GM18508 (cell line): ENCODE measurements at regions not wholly inside any gene's neighbourhood (a gene's known extent, or its start where the extent isn't known, plus 50 kb on each side); places are given as distances from the start of the nearest gene placed in this dataset.
"Not testable (repeated sequence)": the region's sequence is repeated elsewhere in the genome, so short reads cannot be mapped to it uniquely, and the experiment has no call there.

Experiments used
- ATAC-seq: cut with Tn5 transposase; IDR thresholded peaks from one replicate; pipeline ENCODE4 v1.9.1; 2021; ENCODE audit warnings: moderate number of reproducible peaks; ENCODE audit not compliant: insufficient read depth, unreplicated experiment

- ATAC-seq: no peak
These were observed 590.4 kb upstream of the SEMA6A start for GRCh38 chr5:117165068-117165467.

- no peak for ATAC-seq
These were observed 587.2 kb upstream of the SEMA6A start for GRCh38 chr5:117161718-117162335.

GRCh38 chr5:117160391-117160790 lies 585.8 kb upstream of the SEMA6A start:
- ATAC-seq: no peak

GRCh38 chr5:117149312-117149711 lies 574.7 kb upstream of the SEMA6A start:
- no peak for ATAC-seq

- no peak for ATAC-seq
These were observed 569.5 kb upstream of the SEMA6A start for GRCh38 chr5:117144086-117144485.

- ATAC-seq: no peak
These were observed 568.8 kb upstream of the SEMA6A start for GRCh38 chr5:117143406-117143805.

- ATAC-seq: no peak
These were observed 563.9 kb upstream of the SEMA6A start for GRCh38 chr5:117138523-117138922.

GRCh38 chr5:117135851-117136250 lies 561.2 kb upstream of the SEMA6A start:
- no peak for ATAC-seq

- ATAC-seq: no peak
These were observed 558.6 kb upstream of the SEMA6A start for GRCh38 chr5:117133198-117133597.

GRCh38 chr5:117131876-117132275 lies 557.3 kb upstream of the SEMA6A start:
- ATAC-seq: no peak

GRCh38 chr5:117131048-117131679 lies 556.5 kb upstream of the SEMA6A start:
- peak; percentile 97 for ATAC-seq

GRCh38 chr5:117118499-117118898 lies 543.9 kb upstream of the SEMA6A start:
- no peak for ATAC-seq

- not testable (repeated sequence) for ATAC-seq
These were observed 542.7 kb upstream of the SEMA6A start for GRCh38 chr5:117117314-117117713.

GRCh38 chr5:117110548-117110947 lies 535.9 kb upstream of the SEMA6A start:
- ATAC-seq: no peak

- ATAC-seq: no peak
These were observed 533.2 kb upstream of the SEMA6A start for GRCh38 chr5:117107859-117108258.

GRCh38 chr5:117103703-117104102 lies 529.1 kb upstream of the SEMA6A start:
- no peak for ATAC-seq

- no peak for ATAC-seq
These were observed 528.0 kb upstream of the SEMA6A start for GRCh38 chr5:117102591-117102990.

- no peak for ATAC-seq
These were observed 525.6 kb upstream of the SEMA6A start for GRCh38 chr5:117100176-117100575.

GRCh38 chr5:117098094-117098493 lies 523.5 kb upstream of the SEMA6A start:
- no peak for ATAC-seq

GRCh38 chr5:117095346-117096332 lies 521.0 kb upstream of the SEMA6A start:
- no peak for ATAC-seq
